Mesodermal cell (in vitro differentiated cells): ENCODE measurements at regions not wholly inside any gene's neighbourhood (a gene's known extent, or its start where the extent isn't known, plus 50 kb on each side); places are given as distances from the start of the nearest gene placed in this dataset.
A peak's percentile ranks its signal among the peaks of the same experiment; 100 is the strongest.

Experiments
- H3K27ac ChIP-seq: 2 replicates; pipeline ENCODE4 v1.7.0; 2013; ENCODE audit warnings: mild to moderate bottlenecking, low read depth, low read length, moderate library complexity; ENCODE audit not compliant: severe bottlenecking
- H3K36me3 ChIP-seq: 2 replicates; pipeline ENCODE4 v1.7.1; 2013; ENCODE audit warnings: mild to moderate bottlenecking, low read length, moderate library complexity; ENCODE audit not compliant: control insufficient read depth, insufficient read depth
- H3K4me1 ChIP-seq: one replicate; pipeline ENCODE4 v1.7.1; 2013; ENCODE audit warnings: mild to moderate bottlenecking, low read length; ENCODE audit not compliant: insufficient read depth, control insufficient read depth, poor library complexity, severe bottlenecking
- H3K4me3 ChIP-seq: 2 replicates; pipeline ENCODE4 v1.7.0; 2013; ENCODE audit warnings: low read length, control low read depth, mild to moderate bottlenecking; ENCODE audit not compliant: insufficient read depth, poor library complexity, severe bottlenecking; ENCODE audit errors: extremely low read depth
- H3K9me3 ChIP-seq: 2 replicates; pipeline ENCODE4 v1.7.1; 2013; ENCODE audit warnings: mild to moderate bottlenecking, low read length, moderate library complexity; ENCODE audit not compliant: control insufficient read depth
- WGBS, 2 experiments: methylation state at CpG; one replicate each; pipeline ENCODE4 v1.1.5; 2013; ENCODE audit warnings: missing lambda C conversion rate in 2 of 2; ENCODE audit not compliant: insufficient coverage in 2 of 2; 5-methylcytosine and 5-hydroxymethylcytosine counted together

DNA sequence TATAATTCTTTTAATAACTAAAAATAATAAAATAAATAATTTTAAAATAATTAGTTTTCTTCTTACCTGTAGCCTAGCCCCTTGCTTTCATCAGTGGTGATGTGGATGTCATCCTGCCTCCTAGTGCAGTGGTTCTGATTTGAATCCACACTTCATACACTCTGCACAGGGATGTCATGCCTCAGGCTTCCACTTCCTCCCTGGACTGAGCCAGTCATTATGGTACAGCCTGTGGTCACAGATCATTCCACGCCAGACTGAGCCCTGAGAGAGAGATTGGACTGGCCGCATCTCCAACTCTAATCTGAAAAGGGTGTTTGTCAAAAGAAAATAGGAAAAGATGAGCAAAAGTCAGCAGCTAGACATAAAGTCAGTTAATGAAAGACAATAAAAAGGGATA is 436.2 kb upstream of the IGFBP3 start:
- Histone ChIP-seq H3K27ac (no peak overlapping the region), H3K4me3 (no peak overlapping the region), H3K4me1 (no peaks in the 10 kb centered on the region), H3K36me3 (no peaks in the 10 kb centered on the region), H3K9me3 (no peaks in the 10 kb centered on the region)
- WGBS, 2 experiments = 82 to 96% methylated on average over 2 of the region's 2 CpGs

DNA sequence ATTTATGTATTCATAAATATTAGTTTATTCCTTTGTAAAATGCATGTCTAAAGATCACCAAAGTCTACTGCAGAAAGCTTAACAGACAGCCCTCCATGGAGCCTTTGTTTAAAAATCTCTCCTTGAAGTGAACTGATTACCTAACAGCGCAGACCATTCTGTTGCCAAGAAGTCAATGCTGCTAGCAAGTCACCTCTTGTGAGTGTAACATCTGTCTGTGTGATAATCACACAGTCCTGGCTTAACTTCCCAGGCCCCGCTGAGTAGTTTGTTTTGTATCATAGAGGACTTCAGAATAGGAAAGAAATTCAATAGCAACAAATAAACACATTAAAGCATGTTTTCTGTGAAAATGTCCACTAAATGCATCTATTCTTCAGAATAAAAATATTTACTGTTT is 435.3 kb upstream of the IGFBP3 start:
- WGBS, 2 experiments = 89 to 100% methylated on average over 1 of the region's 2 CpGs
- no peaks in the 10 kb centered on the region for H3K9me3 ChIP-seq
- H3K4me1 ChIP-seq = no peaks in the 10 kb centered on the region
- no peak overlapping the region for H3K27ac ChIP-seq
- no peak overlapping the region for H3K4me3 ChIP-seq
- no peaks in the 10 kb centered on the region for H3K36me3 ChIP-seq

DNA sequence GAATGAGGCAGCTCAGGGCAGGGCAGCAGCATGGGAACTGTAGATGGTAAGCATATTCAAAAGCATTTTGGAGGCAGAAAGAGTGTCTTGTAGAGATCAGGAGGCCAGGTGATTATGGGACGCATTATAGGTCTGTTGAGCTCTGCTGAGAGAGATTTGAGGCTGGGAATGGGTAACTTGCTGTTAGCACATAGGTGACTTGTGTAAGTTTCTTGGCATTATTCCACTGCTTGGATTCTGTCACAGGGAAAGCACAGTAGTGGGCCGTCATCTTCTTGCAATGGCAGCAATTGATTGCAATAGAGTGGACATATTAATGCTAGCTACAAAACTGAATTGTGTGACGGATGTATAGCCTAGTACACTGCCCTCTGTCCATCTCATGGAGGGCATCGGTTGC is 434.3 kb upstream of the IGFBP3 start:
- H3K27ac ChIP-seq = no peak overlapping the region
- H3K36me3 ChIP-seq = no peaks in the 10 kb centered on the region
- no peaks in the 10 kb centered on the region for H3K9me3 ChIP-seq
- H3K4me1 ChIP-seq = peaks cover 1% of the 10 kb centered on the region
- WGBS, 2 experiments = 88 to 93% methylated on average over 1 to 3 of the region's 4 CpGs
- no peak overlapping the region for H3K4me3 ChIP-seq

DNA sequence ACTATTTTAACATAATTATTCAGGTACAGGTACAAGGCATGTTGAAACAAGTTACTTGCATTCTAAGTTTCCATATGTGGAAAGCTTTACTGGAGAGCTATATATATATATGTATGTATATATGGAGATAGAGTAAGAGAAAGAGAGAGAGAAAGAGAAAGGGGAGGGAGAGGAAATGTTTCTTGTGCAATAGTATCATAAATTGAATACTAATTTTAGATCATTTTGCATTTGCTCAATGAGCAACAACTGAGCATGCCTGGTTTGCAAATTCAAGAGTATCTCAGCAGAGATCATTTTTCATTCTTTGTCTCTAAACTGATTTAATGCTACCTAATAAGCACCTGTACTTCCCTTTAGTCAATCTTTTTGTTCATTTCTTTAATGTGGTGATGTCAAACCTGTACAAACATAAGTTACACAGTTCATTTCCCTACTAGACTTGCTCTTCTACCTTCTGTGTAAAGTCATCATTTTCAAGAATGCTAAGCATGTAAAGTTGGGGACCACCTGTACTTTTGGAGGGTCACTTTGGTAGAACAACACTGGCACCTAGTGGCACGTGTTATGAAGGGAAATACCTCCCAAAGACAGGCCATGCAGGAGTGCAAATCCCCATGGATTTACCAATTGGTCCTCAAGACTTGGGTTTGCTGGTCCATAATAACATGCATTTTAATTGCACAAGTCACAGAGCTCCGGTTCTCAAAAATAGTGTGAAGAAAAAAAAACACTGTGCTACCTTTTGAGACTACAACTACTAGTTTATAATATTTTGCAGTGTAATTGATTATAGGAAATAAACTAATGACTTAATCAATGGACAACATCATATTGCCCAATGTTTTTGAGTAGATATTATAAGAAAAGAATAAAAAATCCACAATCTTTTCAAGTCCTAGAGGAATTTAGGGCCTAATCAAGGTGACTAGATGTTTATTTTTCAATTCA is 431.2 kb upstream of the IGFBP3 start:
- H3K4me1 ChIP-seq = peaks cover 9% of the 10 kb centered on the region
- no peaks in the 10 kb centered on the region for H3K9me3 ChIP-seq
- H3K27ac ChIP-seq = no peak overlapping the region
- H3K4me3 ChIP-seq = no peak overlapping the region
- 0% methylated on average over 1 of the region's 2 CpGs for WGBS, 2 experiments
- no peaks in the 10 kb centered on the region for H3K36me3 ChIP-seq

DNA sequence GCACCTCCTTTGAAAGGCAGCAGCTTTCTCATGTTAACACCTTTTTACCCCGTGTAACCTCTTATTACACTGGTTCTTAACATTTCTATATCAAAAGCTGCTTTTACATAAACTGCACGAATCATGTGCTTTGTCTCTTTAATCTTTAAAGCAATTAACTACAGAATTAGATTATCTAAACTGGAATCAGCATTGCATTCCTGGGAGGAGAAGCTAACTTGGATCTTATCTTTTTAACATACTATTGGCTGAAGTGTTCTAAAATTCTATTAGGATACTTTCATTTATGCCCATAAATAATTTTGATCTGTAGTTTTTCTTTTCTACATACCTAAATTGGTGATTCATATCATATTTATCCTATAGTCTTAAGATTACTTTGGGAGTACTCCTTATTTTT is 428.4 kb upstream of the IGFBP3 start:
- H3K9me3 ChIP-seq = no peaks in the 10 kb centered on the region
- 76 to 78% methylated on average over 2 of the region's 2 CpGs for WGBS, 2 experiments
- no peak overlapping the region for H3K4me3 ChIP-seq
- H3K36me3 ChIP-seq = no peaks in the 10 kb centered on the region
- no peak overlapping the region for H3K27ac ChIP-seq
- H3K4me1 ChIP-seq = peaks cover 9% of the 10 kb centered on the region

DNA sequence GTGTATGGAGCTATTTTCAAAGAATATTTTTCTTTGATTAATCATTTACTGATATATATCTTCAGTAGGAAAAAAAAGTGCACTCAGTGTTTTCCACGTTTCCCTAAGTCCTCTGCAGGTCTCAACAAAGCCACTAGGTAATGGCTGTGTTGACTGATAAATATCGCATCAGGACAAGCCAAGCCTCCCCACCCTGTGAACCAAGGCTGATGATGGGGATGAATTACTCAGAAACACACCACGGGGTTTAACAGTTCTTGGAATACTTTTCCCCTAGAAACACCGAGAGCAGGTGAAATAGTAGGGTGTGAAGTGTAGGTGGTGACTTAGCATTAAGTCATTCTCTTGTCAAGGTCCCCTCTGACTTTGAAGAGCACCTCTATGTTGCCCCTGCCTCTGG is 423.5 kb upstream of the IGFBP3 start:
- H3K27ac ChIP-seq = no peak overlapping the region
- H3K9me3 ChIP-seq = no peaks in the 10 kb centered on the region
- H3K4me3 ChIP-seq = no peak overlapping the region
- H3K4me1 ChIP-seq = peaks cover 3% of the 10 kb centered on the region
- H3K36me3 ChIP-seq = no peaks in the 10 kb centered on the region
- WGBS, 2 experiments = 90% methylated on average over 3 of the region's 4 CpGs; no CpG with 5 or more reads in 1 of the 2 experiments

DNA sequence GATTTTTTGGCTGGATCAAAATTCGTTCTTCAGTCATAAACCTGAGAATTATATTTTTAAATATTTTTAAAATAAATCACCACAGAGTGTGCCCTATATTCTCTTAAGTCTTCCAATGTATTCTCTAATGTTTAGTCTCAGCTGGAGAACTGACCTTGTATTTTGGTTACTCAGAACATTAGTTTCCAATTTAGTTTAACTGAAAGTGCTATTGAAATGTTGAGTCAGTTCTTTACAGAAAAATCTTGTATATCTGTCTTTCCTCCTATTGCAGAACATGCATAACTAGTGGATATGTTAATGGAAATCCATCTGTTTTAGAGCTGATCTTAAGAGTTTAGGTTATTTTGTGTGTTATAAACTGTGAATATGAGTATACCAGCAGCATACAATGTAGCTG is 422.7 kb upstream of the IGFBP3 start:
- no peaks in the 10 kb centered on the region for H3K9me3 ChIP-seq
- no peak overlapping the region for H3K27ac ChIP-seq
- H3K36me3 ChIP-seq = no peaks in the 10 kb centered on the region
- WGBS, 2 experiments = no CpG with 5 or more reads among the region's 1 CpG
- H3K4me1 ChIP-seq = no peaks in the 10 kb centered on the region
- H3K4me3 ChIP-seq = no peak overlapping the region

DNA sequence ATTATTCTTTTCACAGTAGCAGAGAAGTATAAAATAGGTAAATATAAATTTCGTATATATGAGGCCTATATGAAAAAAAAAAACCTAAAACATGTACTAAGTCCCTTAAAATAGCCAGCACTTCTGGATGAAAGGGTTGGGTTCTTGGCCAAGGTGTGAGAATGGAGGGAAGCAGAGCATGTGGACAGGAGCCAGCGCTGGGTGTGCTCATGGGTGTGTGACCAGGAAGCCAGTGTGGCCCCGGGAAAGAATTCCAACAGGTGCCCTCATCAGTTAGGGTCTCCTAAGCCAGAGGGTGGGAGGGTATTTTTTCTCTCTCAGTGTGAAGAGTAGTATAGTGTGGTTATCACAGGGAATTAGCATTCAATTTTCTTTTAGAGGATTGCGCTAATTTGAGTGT is 401.9 kb upstream of the IGFBP3 start:
- no peaks in the 10 kb centered on the region for H3K36me3 ChIP-seq
- no peaks in the 10 kb centered on the region for H3K4me1 ChIP-seq
- WGBS, 2 experiments = 88 to 100% methylated on average over 3 of the region's 4 CpGs
- no peak overlapping the region for H3K27ac ChIP-seq
- no peak overlapping the region for H3K4me3 ChIP-seq
- H3K9me3 ChIP-seq = no peaks in the 10 kb centered on the region

DNA sequence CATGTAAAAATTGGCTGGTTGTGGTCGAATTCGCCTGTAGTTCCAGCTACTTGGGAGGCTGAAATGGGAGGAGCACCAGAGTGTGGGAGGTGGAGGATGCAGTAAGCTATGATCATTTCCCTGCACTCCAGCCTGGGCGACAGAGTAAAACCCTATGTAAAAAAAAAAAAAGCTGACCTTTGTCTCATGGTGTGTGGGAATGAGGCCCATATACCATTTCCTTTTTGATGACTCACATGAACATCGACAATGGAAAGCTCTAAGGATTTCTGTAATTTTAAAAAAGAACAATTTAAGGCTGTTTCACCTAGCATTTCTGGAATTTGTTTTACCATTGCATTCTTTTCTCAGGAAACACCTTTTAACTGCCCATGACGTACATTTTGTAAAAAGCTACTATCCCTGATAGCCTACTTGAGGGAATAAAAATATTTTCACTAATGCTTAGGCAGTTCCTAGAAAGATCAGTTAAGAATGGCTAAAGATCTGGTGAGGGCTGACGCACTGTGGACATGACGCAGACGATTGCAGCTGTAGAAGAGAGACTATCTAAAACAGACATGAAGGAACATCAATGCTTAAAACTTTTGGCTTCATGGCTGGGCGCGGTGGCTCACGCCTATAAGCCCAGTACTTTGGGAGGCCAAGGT is 400.6 kb upstream of the IGFBP3 start:
- H3K4me1 ChIP-seq = no peaks in the 10 kb centered on the region
- H3K4me3 ChIP-seq = no peak overlapping the region
- no peaks in the 10 kb centered on the region for H3K36me3 ChIP-seq
- peak overlapping the region; percentile 56 for H3K27ac ChIP-seq
- 92 to 97% methylated on average over 6 of the region's 11 CpGs for WGBS, 2 experiments
- H3K9me3 ChIP-seq = no peaks in the 10 kb centered on the region

DNA sequence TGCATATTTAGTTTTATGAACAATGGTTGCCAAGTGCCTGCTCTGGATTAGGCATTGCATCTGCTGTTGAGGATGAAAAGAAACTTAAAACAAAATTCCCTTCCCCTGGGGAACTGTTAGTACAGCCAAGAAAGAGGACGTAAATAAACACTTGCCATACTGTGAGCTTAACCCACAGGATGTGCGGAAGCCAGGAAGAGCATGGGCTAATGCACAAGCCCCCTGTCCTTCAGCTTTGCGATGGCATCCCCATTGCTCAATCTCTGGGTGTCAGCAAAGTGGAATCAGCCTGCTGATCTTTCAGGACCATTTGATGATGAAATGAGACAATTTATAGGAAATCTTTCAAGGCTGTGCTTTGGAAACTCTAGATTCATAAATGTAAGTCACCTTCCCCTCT is 399.9 kb upstream of the IGFBP3 start:
- no peaks in the 10 kb centered on the region for H3K36me3 ChIP-seq
- H3K4me3 ChIP-seq = no peak overlapping the region
- H3K9me3 ChIP-seq = no peaks in the 10 kb centered on the region
- no peak overlapping the region for H3K27ac ChIP-seq
- WGBS, 2 experiments = 89 to 100% methylated on average over 2 to 3 of the region's 3 CpGs
- no peaks in the 10 kb centered on the region for H3K4me1 ChIP-seq

DNA sequence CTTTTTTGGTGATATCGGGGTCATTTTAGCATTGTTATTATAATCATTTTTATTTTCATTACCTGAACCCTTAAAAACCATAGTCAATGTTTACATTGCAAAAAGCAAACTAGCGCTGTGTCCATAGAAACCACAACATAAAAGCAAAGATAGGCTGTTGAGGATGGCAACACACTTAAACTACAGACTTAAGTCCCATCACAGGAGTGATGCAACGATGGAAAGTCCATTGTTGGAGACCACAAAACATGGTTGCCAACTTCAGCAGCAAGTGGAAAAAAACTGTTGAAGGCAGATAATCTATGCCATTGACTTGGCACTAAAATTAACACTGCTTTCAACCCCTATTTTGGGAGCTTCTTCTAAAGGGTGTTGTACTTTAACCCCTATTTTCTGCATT is 398.8 kb upstream of the IGFBP3 start:
- no peak overlapping the region for H3K4me3 ChIP-seq
- H3K4me1 ChIP-seq = no peaks in the 10 kb centered on the region
- WGBS, 2 experiments = 80 to 100% methylated on average over 1 of the region's 3 CpGs
- H3K9me3 ChIP-seq = no peaks in the 10 kb centered on the region
- no peak overlapping the region for H3K27ac ChIP-seq
- H3K36me3 ChIP-seq = no peaks in the 10 kb centered on the region
